Forelimb muscle (tissue), 1 donor: ENCODE measurements at regions not wholly inside any gene's neighbourhood (a gene's known extent, or its start where the extent isn't known, plus 50 kb on each side); places are given as distances from the start of the nearest gene placed in this dataset.
"Not testable (repeated sequence)": the region's sequence is repeated elsewhere in the genome, so short reads cannot be mapped to it uniquely, and the experiment has no call there.

Source experiments
- DNase-seq: peaks from one replicate; pipeline ENCODE4 v3.0.0-alpha.2; 2013; ENCODE audit warnings: low read depth

GRCh38 chr10:2356670-2357069, 619.3 kb upstream of the ADARB2 start:
- DNase-seq, result no peak

GRCh38 chr10:2351566-2351965, 614.2 kb upstream of the ADARB2 start:
- no peak for DNase-seq

GRCh38 chr10:2342206-2342605, 604.9 kb upstream of the ADARB2 start:
- no peak for DNase-seq

- peak; percentile 1 for DNase-seq
These were observed 603.7 kb upstream of the ADARB2 start for GRCh38 chr10:2340831-2341647.

GRCh38 chr10:2335626-2336025, 598.3 kb upstream of the ADARB2 start:
- DNase-seq, result no peak

GRCh38 chr10:2334575-2334974, 597.2 kb upstream of the ADARB2 start:
- no peak for DNase-seq

- no peak for DNase-seq
These were observed 591.8 kb upstream of the ADARB2 start for GRCh38 chr10:2329082-2329481.

- DNase-seq, result no peak
These were observed 589.1 kb upstream of the ADARB2 start for GRCh38 chr10:2326411-2326810.

GRCh38 chr10:2315045-2315485, 577.7 kb upstream of the ADARB2 start:
- DNase-seq, result not testable (repeated sequence)

GRCh38 chr10:2306081-2306480, 568.8 kb upstream of the ADARB2 start:
- DNase-seq, result no peak

- no peak for DNase-seq
These were observed 565.8 kb upstream of the ADARB2 start for GRCh38 chr10:2303169-2303568.

GRCh38 chr10:2301227-2301626, 563.9 kb upstream of the ADARB2 start:
- no peak for DNase-seq

- no peak for DNase-seq
These were observed 562.9 kb upstream of the ADARB2 start for GRCh38 chr10:2300231-2300630.

GRCh38 chr10:2296179-2296891, 559.0 kb upstream of the ADARB2 start:
- DNase-seq, result no peak

GRCh38 chr10:2294739-2295138, 557.4 kb upstream of the ADARB2 start:
- no peak for DNase-seq

GRCh38 chr10:2284071-2284470, 546.7 kb upstream of the ADARB2 start:
- DNase-seq, result no peak

- DNase-seq, result no peak
These were observed 544.9 kb upstream of the ADARB2 start for GRCh38 chr10:2282202-2282601.

GRCh38 chr10:2280713-2281300, 543.5 kb upstream of the ADARB2 start:
- DNase-seq, result no peak

GRCh38 chr10:2279711-2280110, 542.4 kb upstream of the ADARB2 start:
- no peak for DNase-seq

- no peak for DNase-seq
These were observed 541.0 kb upstream of the ADARB2 start for GRCh38 chr10:2278363-2278762.

- DNase-seq, result no peak
These were observed 526.2 kb upstream of the ADARB2 start for GRCh38 chr10:2263561-2263960.

- no peak for DNase-seq
These were observed 525.6 kb upstream of the ADARB2 start for GRCh38 chr10:2262878-2263277.

- no peak for DNase-seq
These were observed 525.0 kb upstream of the ADARB2 start for GRCh38 chr10:2262333-2262732.
